ENCODE measurements at regions not wholly inside any gene's neighbourhood (a gene's known extent, or its start where the extent isn't known, plus 50 kb on each side); places are given as distances from the start of the nearest gene placed in this dataset.

- Mint-ChIP-seq H3K4me1 (ENCODE audit: unreplicated experiment) (no peaks in the 10 kb centered on the region), H3K27ac (ENCODE audit: unreplicated experiment) (no peak overlapping the region), H3K27me3 (ENCODE audit: unreplicated experiment) (peaks cover 14% of the 10 kb centered on the region), H3K9me3 (ENCODE audit: unreplicated experiment) (peaks cover 5% of the 10 kb centered on the region), H3K36me3 (ENCODE audit: unreplicated experiment) (no peaks in the 10 kb centered on the region), H3K4me3 (ENCODE audit: unreplicated experiment) (no peak overlapping the region)
- TF ChIP-seq CTCF (IDR thresholded peaks at IDR 0.05), result no peak
- no peak for DNase-seq (ENCODE audit: extremely low spot score, unreplicated experiment)
These were observed 306.2 kb upstream of the SLCO3A1 start for GRCh38 chr15:91547356-91547755.

- DNase-seq (ENCODE audit: extremely low spot score, unreplicated experiment), result no peak
- Mint-ChIP-seq H3K9me3 (ENCODE audit: unreplicated experiment) (peaks cover 5% of the 10 kb centered on the region), H3K36me3 (ENCODE audit: unreplicated experiment) (no peaks in the 10 kb centered on the region), H3K27ac (ENCODE audit: unreplicated experiment) (no peak overlapping the region), H3K4me3 (ENCODE audit: unreplicated experiment) (no peak overlapping the region), H3K4me1 (ENCODE audit: unreplicated experiment) (no peaks in the 10 kb centered on the region), H3K27me3 (ENCODE audit: unreplicated experiment) (peaks cover 4% of the 10 kb centered on the region)
- no peak for TF ChIP-seq CTCF (IDR thresholded peaks at IDR 0.05)
These were observed 305.0 kb upstream of the SLCO3A1 start for GRCh38 chr15:91548549-91548948.

GRCh38 chr15:91549581-91549980 is 303.9 kb upstream of the SLCO3A1 start:
- Mint-ChIP-seq H3K4me1 (ENCODE audit: unreplicated experiment) (no peaks in the 10 kb centered on the region), H3K4me3 (ENCODE audit: unreplicated experiment) (no peak overlapping the region), H3K27me3 (ENCODE audit: unreplicated experiment) (no peaks in the 10 kb centered on the region), H3K27ac (ENCODE audit: unreplicated experiment) (no peak overlapping the region), H3K36me3 (ENCODE audit: unreplicated experiment) (no peaks in the 10 kb centered on the region), H3K9me3 (ENCODE audit: unreplicated experiment) (peaks cover 5% of the 10 kb centered on the region)
- DNase-seq (ENCODE audit: extremely low spot score, unreplicated experiment), result no peak
- no peak for TF ChIP-seq CTCF (IDR thresholded peaks at IDR 0.05)

GRCh38 chr15:91552555-91552954 is 301.0 kb upstream of the SLCO3A1 start:
- TF ChIP-seq CTCF (IDR thresholded peaks at IDR 0.05), result no peak

GRCh38 chr15:91553196-91553854 is 300.2 kb upstream of the SLCO3A1 start:
- Mint-ChIP-seq H3K27ac (ENCODE audit: unreplicated experiment) (no peak overlapping the region), H3K9me3 (ENCODE audit: unreplicated experiment) (peaks cover 9% of the 10 kb centered on the region), H3K4me3 (ENCODE audit: unreplicated experiment) (no peak overlapping the region), H3K36me3 (ENCODE audit: unreplicated experiment) (no peaks in the 10 kb centered on the region), H3K4me1 (ENCODE audit: unreplicated experiment) (no peaks in the 10 kb centered on the region), H3K27me3 (ENCODE audit: unreplicated experiment) (no peaks in the 10 kb centered on the region)
- no peak for DNase-seq (ENCODE audit: extremely low spot score, unreplicated experiment)
- TF ChIP-seq CTCF (IDR thresholded peaks at IDR 0.05), result no peak

More at GRCh38 chr15:91552555-91552954, 301.0 kb upstream of the SLCO3A1 start:
- H3K4me1 Mint-ChIP-seq (ENCODE audit: unreplicated experiment), result no peaks in the 10 kb centered on the region
- H3K27ac Mint-ChIP-seq (ENCODE audit: unreplicated experiment), result no peak overlapping the region
- no peak overlapping the region for H3K4me3 Mint-ChIP-seq (ENCODE audit: unreplicated experiment)
- H3K27me3 Mint-ChIP-seq (ENCODE audit: unreplicated experiment), result no peaks in the 10 kb centered on the region
- no peak for DNase-seq (ENCODE audit: extremely low spot score, unreplicated experiment)
- H3K36me3 Mint-ChIP-seq (ENCODE audit: unreplicated experiment), result no peaks in the 10 kb centered on the region
- peaks cover 9% of the 10 kb centered on the region for H3K9me3 Mint-ChIP-seq (ENCODE audit: unreplicated experiment)
